BLaER1 treated with 17β-estradiol and CSF1 and Interleukin-3, amounts not matched to agents 10 nM and 100 nM (cell line): ENCODE measurements at regions not wholly inside any gene's neighbourhood (a gene's known extent, or its start where the extent isn't known, plus 50 kb on each side); places are given as distances from the start of the nearest gene placed in this dataset.

Experiments used
- H3K27ac ChIP-seq, 11 experiments: shearing (Covaris generic); formaldehyde crosslinking; 2 replicates each; pipeline ENCODE4 v1.8.1; 2022
- H3K27me3 ChIP-seq, 11 experiments: shearing (Covaris generic); formaldehyde crosslinking; 2 replicates each; pipeline ENCODE4 v1.8.1; 2022
- H3K36me3 ChIP-seq, 11 experiments: shearing (Covaris generic); formaldehyde crosslinking; 2 replicates each; pipeline ENCODE4 v1.8.1; 2022
- H3K4me1 ChIP-seq, 10 experiments: shearing (Covaris generic); formaldehyde crosslinking; 2 replicates each; pipeline ENCODE4 v1.8.1; 2022
- H3K4me2 ChIP-seq, 11 experiments: shearing (Covaris generic); formaldehyde crosslinking; 2 replicates each; pipeline ENCODE4 v1.8.1; 2022
- H3K4me3 ChIP-seq, 10 experiments: shearing (Covaris generic); formaldehyde crosslinking; 2 replicates each; pipeline ENCODE4 v1.8.1; 2022
- H3K9ac ChIP-seq, 11 experiments: shearing (Covaris generic); formaldehyde crosslinking; 2 replicates each; pipeline ENCODE4 v1.8.1; 2022
- H3K9me3 ChIP-seq, 11 experiments: shearing (Covaris generic); formaldehyde crosslinking; replicated peaks in 1 of 11; 2 replicates each; pipeline ENCODE4 v1.8.1; 2022
- H4K20me1 ChIP-seq, 11 experiments: shearing (Covaris generic); formaldehyde crosslinking; 2 replicates each; pipeline ENCODE4 v1.8.1; 2022
- Cebpa-rat ChIP-seq, 11 experiments: shearing (Covaris generic); IDR thresholded peaks; 2 replicates each; pipeline ENCODE4 v1.8.1; 2022

- 0 out of 20 replicates have a peak, but pooled peaks cover 0 to 4% (median 0%) of the 10 kb centered on the region in 10 experiments for H3K4me1 ChIP-seq
- no peak overlapping the region for H3K4me2 ChIP-seq
- no peak overlapping the region for H3K27ac ChIP-seq
Measured at GRCh38 chr20:10863337-10864060, 189.7 kb upstream of the JAG1 start.

DNA sequence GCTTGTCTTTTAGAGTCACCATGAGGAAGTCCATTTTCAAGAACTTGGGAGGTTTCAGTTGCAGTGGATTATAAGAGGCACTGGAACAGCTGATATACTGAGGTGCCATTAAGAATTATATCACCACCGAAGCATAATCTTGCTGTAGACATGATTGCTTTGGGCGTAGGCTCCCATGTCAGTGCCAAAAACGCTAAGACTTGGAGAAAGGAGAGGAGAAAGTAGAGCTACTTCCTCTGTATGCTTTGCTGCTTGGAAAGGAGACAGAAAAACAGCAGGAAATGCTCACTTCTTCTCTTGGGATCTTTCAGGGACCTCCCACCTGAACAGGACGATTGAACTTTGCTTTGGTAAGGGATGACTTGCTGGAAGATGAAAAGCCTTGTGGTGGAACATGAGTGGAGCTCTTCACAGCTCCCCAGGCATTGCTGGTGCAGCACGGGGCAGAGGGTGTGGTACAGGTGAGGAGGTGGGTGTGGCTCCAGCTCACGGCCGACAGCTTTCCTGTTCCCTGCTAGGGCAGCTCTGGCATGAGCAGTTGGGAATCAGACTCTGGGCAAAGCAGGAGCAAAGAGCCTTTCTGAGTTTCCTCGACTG, 190.4 kb upstream of the JAG1 start:
- H3K36me3 ChIP-seq = no peaks in the 10 kb centered on the region
- no peaks in the 10 kb centered on the region for H3K9me3 ChIP-seq
- no peaks in the 10 kb centered on the region for H4K20me1 ChIP-seq
- no peak overlapping the region for H3K4me3 ChIP-seq
- H3K4me2 ChIP-seq = no peak overlapping the region; a peak in 1 of 22 replicates
- 0 out of 20 replicates have a peak, but pooled peaks cover 0 to 4% (median 0%) of the 10 kb centered on the region in 10 experiments for H3K4me1 ChIP-seq
- no peak overlapping the region for H3K27ac ChIP-seq
- H3K9ac ChIP-seq = no peak overlapping the region
- no peak for TF ChIP-seq Cebpa-rat (IDR thresholded peaks at IDR 0.05)
- H3K27me3 ChIP-seq = no peaks in the 10 kb centered on the region

More at GRCh38 chr20:10863337-10864060, 189.7 kb upstream of the JAG1 start:
- Histone ChIP-seq H3K4me3 (no peak overlapping the region), H3K9ac (no peak overlapping the region), H3K27me3 (no peaks in the 10 kb centered on the region), H3K9me3 (no peaks in the 10 kb centered on the region), H3K36me3 (no peaks in the 10 kb centered on the region), H4K20me1 (no peaks in the 10 kb centered on the region)
- no peak for TF ChIP-seq Cebpa-rat (IDR thresholded peaks at IDR 0.05)

DNA sequence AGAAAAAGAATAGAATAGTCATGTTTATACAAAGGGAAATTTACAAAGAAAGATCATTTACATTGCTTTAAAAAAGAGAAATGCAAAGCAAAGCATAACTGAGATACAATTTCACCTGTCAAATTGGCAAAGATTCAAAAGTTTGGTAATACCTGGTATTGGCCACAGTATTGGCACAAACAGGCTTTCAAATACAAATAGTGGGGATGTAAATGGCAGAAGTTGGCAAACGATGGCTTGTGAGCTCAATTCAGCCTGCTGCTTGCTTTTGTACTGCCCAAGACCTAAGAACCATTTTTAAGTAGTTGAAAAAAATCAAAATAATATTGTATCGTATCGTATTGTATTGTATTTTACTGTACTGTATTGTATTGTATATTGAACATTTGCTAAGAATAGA, 194.5 kb upstream of the JAG1 start:
- H3K27me3 ChIP-seq = no peaks in the 10 kb centered on the region
- TF ChIP-seq Cebpa-rat (IDR thresholded peaks at IDR 0.05) = no peak

GRCh38 chr20:10873026-10873425, 199.2 kb upstream of the JAG1 start:
- no peak overlapping the region for H3K27ac ChIP-seq
- H3K9me3 ChIP-seq = peaks cover 0 to 9% (median 6%) of the 10 kb centered on the region in 11 experiments; a peak in 4 of 22 replicates
- no peak overlapping the region for H3K4me3 ChIP-seq
- no peak overlapping the region for H3K4me2 ChIP-seq
- no peak for TF ChIP-seq Cebpa-rat (IDR thresholded peaks at IDR 0.05)
- H3K27me3 ChIP-seq = no peaks in the 10 kb centered on the region
- no peaks in the 10 kb centered on the region for H4K20me1 ChIP-seq
- H3K4me1 ChIP-seq = no peaks in the 10 kb centered on the region
- no peaks in the 10 kb centered on the region for H3K36me3 ChIP-seq
- no peak overlapping the region for H3K9ac ChIP-seq

More for the DNA sequence above, 194.5 kb upstream of the JAG1 start:
- no peaks in the 10 kb centered on the region for H3K36me3 ChIP-seq
- H3K4me2 ChIP-seq = no peak overlapping the region
- H3K27ac ChIP-seq = no peak overlapping the region
- H3K4me1 ChIP-seq = 0 out of 20 replicates have a peak, but pooled peaks cover 0 to 4% (median 0%) of the 10 kb centered on the region in 10 experiments
- no peak overlapping the region for H3K9ac ChIP-seq
- no peaks in the 10 kb centered on the region for H3K9me3 ChIP-seq
- H4K20me1 ChIP-seq = no peaks in the 10 kb centered on the region
- H3K4me3 ChIP-seq = no peak overlapping the region

GRCh38 chr20:10875653-10876052, 201.9 kb upstream of the JAG1 start:
- Histone ChIP-seq H4K20me1 (no peaks in the 10 kb centered on the region), H3K27me3 (no peaks in the 10 kb centered on the region), H3K9ac (no peak overlapping the region), H3K4me1 (peaks cover 0 to 6% (median 2%) of the 10 kb centered on the region in 10 experiments; a peak in 4 of 20 replicates), H3K36me3 (no peaks in the 10 kb centered on the region), H3K27ac (no peak overlapping the region), H3K4me3 (no peak overlapping the region), H3K4me2 (no peak overlapping the region), H3K9me3 (peaks cover 0 to 9% (median 6%) of the 10 kb centered on the region in 11 experiments; a peak in 4 of 22 replicates)
- TF ChIP-seq Cebpa-rat (IDR thresholded peaks at IDR 0.05) = no peak

DNA sequence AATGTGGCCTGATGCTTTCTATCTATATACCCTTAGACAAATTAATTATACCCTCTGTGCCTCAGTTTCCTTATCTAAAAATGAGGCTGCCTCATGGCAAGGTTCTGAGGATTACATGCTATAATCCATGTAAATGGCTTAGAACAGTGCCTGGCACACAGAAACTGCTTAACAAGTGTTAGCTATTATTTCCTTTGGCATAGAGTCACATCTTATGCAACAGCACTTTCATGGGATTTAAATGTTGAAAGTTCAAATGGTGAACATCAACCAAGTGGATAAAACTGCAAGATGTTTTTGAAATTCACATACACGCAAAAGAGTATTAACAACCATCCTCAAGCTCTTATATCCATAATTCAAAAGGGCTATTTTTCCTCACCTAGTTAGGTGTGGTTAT, 202.8 kb upstream of the JAG1 start:
- no peak for TF ChIP-seq Cebpa-rat (IDR thresholded peaks at IDR 0.05)
- H3K27me3 ChIP-seq = no peaks in the 10 kb centered on the region
- H4K20me1 ChIP-seq = no peaks in the 10 kb centered on the region
- no peak overlapping the region for H3K4me3 ChIP-seq
- peaks cover 0 to 9% (median 6%) of the 10 kb centered on the region in 11 experiments; a peak in 4 of 22 replicates for H3K9me3 ChIP-seq
- no peak overlapping the region for H3K27ac ChIP-seq
- no peak overlapping the region for H3K9ac ChIP-seq
- H3K4me2 ChIP-seq = no peak overlapping the region
- H3K36me3 ChIP-seq = no peaks in the 10 kb centered on the region
- H3K4me1 ChIP-seq = peaks cover 0 to 6% (median 2%) of the 10 kb centered on the region in 10 experiments; a peak in 4 of 20 replicates

DNA sequence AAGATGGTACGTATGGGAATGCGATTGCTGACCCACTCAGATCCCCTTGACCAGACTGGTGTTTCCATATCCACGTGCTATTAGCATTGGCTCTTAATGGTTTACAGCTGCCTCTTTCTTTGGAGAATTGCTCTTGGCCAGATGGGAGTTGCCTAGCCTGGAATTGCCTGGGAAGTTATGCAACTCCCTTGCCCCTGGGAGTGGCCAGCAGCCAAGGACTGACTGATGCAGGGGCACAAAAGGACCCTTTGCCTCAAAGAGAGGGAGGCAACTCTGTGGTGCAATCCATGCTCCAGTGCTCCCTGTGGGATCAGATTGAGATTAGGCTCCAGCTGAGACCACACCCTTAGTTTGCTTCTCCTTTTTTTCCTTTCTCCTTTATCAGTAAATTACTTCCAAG, 203.5 kb upstream of the JAG1 start:
- no peak overlapping the region for H3K4me2 ChIP-seq
- no peak overlapping the region for H3K27ac ChIP-seq
- H3K27me3 ChIP-seq = no peaks in the 10 kb centered on the region
- no peaks in the 10 kb centered on the region for H3K36me3 ChIP-seq
- H4K20me1 ChIP-seq = no peaks in the 10 kb centered on the region
- no peak overlapping the region for H3K4me3 ChIP-seq
- peaks cover 0 to 6% (median 2%) of the 10 kb centered on the region in 10 experiments; a peak in 6 of 20 replicates for H3K4me1 ChIP-seq
- no peak for TF ChIP-seq Cebpa-rat (IDR thresholded peaks at IDR 0.05)
- no peak overlapping the region for H3K9ac ChIP-seq
- H3K9me3 ChIP-seq = peaks cover 0 to 9% (median 6%) of the 10 kb centered on the region in 11 experiments; a peak in 4 of 22 replicates

DNA sequence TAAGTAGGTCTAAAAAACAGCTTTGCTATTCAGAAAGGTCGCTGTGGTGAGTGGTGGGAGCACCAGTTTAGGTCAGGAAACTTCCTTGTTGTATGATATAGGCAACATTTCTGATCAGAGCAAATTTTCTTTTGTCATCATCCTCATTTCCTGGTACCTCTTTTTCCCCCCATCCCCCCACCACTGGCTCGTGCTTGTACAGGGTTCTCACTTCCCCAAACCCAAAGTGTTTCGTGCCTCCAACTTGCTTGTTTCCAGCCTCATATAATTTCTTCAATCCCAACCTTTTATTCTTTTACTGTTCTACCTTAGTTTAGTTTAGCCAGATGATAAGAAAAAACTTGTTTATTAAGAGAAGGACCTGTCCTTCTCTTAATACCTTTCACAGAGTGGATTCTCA, 209.4 kb upstream of the JAG1 start:
- Histone ChIP-seq H3K4me3 (no peak overlapping the region), H3K27me3 (no peaks in the 10 kb centered on the region), H3K36me3 (no peaks in the 10 kb centered on the region), H3K4me2 (peak overlapping the region in 3 of 11 experiments; percentile 15 to 53 (median 38); a peak in 3 of 22 replicates), H3K4me1 (peaks cover 0 to 19% (median 5%) of the 10 kb centered on the region in 10 experiments; a peak in 9 of 20 replicates), H3K27ac (peak overlapping the region in 2 of 11 experiments; percentile 28 to 29; a peak in 1 of 22 replicates), H3K9ac (no peak overlapping the region), H3K9me3 (no peaks in the 10 kb centered on the region), H4K20me1 (no peaks in the 10 kb centered on the region)
- TF ChIP-seq Cebpa-rat (IDR thresholded peaks at IDR 0.05) = no peak

DNA sequence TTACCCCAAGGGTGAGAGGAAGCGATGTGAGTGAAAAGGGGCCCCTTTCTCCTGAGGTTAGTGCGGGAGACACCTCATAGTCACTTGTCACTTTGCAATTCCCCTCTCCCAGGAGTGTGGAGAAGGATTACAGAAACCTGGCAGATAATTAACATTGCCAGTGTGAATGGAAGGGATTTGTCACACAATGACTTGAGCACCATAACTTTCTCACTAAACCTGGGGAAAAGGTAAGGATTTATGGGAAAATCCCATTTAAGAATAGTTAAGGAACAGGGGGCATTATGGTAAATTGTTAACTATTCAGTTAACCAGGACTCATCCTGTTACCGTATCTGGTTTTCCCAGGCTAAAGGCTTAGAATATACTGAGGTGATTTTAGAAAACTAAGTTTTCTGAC, 219.5 kb upstream of the JAG1 start:
- Histone ChIP-seq H4K20me1 (no peaks in the 10 kb centered on the region), H3K4me3 (no peak overlapping the region), H3K4me2 (no peak overlapping the region), H3K27me3 (no peaks in the 10 kb centered on the region), H3K36me3 (no peaks in the 10 kb centered on the region), H3K4me1 (no peaks in the 10 kb centered on the region), H3K9me3 (no peaks in the 10 kb centered on the region), H3K27ac (no peak overlapping the region), H3K9ac (no peak overlapping the region)
- no peak for TF ChIP-seq Cebpa-rat (IDR thresholded peaks at IDR 0.05)
